GM04504 (cell line): ENCODE measurements at regions not wholly inside any gene's neighbourhood (a gene's known extent, or its start where the extent isn't known, plus 50 kb on each side); places are given as distances from the start of the nearest gene placed in this dataset.
"Not testable (repeated sequence)": the region's sequence is repeated elsewhere in the genome, so short reads cannot be mapped to it uniquely, and the experiment has no call there.

Source experiments
- DNase-seq: peaks from one replicate; pipeline ENCODE4 v3.0.0-alpha.2; 2012; ENCODE audit warnings: low read depth

DNA sequence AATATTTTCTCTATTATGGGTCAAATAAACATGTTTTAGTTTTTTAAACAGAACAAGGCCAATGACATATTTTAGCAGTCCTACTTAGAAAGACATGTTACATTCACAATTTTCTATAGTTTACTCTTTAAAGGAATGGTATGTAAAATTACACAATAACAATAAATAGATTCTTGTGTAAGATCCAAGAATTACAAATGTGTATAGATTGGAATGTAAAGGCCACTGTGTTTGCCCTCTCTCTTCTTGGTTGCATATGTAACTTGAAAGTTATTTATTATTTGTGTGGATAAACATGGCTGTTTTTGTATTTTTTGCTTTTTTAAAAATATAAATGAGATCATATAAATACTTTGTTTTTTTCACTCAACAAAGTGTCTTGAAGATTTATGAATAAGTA is 979.3 kb upstream of the CELF2 start:
- no peak for DNase-seq

DNA sequence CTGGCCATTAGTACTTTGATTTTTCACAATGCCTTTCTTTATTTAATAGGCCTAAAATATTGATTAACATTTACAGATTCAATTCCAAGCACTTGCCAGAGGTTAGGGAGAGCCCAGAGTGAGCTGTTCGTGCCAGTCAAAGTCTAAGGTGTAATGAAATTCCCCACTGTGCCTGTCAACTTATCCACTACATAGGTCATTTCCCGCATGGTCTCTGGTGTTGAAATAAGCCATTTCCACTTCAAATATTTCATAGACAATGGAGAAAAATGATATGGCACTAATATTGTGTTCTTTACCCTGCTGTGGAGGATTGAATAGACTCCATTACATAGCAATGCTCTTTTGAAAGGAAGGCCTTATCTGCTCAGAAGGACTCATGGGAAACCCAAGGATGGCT is 978.1 kb upstream of the CELF2 start:
- DNase-seq = no peak

DNA sequence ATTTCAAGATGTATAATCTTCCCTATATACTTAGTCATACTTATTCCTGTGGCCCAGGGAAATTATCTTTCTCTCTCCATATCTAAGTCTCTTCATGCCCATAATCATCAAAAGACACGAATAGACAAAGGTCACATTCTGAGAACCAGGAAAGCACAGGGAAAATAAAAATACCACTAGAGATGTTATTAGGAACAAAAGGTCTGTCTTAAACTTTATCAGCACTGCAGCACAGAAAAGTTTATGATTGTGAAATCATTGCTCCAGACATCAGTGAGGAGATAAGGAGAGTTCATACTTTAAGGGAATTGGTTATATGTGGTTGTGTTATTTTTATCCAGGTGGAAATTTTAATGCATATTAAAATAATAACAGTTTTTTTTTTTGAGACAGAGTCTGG is 974.6 kb upstream of the CELF2 start:
- DNase-seq = no peak

DNA sequence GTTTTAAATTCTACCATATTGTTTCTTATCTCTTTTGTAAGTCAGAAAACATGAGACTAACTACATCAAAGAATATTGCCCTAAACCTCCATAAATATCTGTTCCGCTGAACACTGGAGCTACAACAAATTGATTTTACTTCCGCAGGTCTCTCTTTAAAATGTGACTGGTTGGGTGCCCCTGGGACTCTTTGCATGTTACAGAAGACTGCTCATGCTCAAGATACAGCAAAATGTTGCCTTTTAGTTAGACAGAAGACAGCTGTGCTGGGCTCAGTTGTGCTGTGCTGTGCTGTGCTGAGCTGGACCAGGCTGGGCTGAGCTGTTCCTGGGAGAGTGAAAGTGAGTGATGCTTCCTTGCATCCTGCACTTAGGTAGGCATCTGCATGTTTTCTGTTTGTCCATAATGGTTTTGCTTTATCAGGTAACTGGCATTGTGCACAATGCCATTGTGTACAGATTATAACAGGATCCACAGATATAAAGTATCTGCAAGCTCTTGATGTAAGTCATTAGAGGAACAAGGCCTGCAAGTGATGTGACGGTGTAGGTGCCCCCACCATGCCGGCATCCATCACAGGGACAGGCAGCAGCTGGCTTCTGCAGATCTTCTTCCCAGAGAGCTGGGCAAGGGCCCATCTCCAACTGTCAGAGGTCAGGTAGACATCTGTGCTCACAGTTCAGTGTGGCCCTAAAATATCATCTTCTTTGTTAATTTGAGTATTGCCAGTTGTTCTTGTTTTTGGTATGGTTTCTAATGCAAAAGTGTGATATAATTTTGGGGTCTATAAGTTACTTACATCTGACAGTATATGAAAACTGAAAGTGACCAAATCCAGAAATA is 972.5 kb upstream of the CELF2 start:
- no peak for DNase-seq

DNA sequence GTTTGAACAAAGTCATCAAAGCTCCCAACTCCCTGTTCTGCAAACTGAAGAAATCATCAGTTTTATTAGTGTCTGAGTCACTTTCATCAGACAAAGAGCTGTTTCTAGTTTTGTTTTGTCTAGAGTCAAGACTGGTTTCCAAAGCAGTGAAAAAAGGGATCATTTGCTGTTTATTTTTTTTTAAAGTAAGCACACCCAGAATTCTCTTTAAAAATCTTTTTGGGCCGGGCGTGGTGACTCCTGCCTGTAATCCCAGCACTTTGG is 972.0 kb upstream of the CELF2 start:
- no peak for DNase-seq

DNA sequence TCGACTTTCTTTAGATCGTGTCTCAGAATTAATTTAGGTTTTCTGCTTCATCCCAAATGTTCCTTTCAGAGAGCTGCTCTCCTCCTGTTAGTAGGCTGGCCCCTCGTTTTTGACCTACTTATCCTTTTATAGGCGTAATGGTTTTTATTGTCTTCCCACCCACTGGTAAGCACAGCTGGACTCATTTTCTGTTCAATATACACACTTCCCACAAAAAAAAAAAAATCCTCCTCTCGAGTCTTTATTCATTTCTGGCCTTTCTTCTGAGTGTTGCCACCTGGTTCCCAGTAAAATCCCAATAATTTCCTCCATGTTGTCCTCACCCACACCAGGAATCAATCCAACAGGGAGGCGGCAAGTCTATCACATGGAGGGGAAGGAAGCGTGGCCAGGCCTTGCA is 970.2 kb upstream of the CELF2 start:
- DNase-seq = no peak

DNA sequence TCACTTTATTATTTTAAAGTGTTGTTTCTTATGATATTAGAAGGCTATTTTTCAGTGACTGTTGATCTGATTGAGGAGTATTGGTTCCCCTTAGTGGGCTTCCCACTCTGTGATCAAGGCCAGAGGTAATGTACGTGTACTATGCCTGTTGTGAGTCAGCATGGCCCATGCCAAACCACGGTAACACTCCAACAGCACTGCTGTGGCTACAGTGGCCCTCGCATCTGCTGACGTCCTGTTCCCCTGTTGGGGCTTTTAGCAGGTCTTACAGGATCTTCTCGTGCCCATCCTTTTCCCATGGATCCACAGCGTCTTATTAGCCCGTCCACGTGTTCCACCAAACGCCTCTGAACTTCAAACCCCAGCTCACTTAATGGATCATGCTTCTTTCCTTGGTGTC is 964.6 kb upstream of the CELF2 start:
- no peak for DNase-seq

DNA sequence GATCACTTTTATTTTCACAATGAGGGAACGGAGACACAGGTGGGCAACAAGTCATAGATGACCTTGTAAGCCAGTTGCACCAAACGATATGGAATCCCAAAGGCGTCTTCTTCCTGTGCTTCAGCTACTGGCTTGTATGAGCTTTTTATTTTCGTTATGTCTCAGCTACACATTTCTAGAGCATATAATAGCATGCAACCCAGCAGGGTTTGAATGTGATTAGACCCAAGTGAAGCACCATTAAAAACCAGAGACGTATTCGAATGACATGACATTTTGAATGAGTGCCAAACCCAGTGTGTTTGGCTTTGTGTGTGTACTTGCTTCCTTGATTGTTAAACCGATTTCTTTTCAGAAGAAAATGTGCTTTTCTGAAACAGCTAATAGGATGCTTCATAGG is 963.2 kb upstream of the CELF2 start:
- DNase-seq = no peak

DNA sequence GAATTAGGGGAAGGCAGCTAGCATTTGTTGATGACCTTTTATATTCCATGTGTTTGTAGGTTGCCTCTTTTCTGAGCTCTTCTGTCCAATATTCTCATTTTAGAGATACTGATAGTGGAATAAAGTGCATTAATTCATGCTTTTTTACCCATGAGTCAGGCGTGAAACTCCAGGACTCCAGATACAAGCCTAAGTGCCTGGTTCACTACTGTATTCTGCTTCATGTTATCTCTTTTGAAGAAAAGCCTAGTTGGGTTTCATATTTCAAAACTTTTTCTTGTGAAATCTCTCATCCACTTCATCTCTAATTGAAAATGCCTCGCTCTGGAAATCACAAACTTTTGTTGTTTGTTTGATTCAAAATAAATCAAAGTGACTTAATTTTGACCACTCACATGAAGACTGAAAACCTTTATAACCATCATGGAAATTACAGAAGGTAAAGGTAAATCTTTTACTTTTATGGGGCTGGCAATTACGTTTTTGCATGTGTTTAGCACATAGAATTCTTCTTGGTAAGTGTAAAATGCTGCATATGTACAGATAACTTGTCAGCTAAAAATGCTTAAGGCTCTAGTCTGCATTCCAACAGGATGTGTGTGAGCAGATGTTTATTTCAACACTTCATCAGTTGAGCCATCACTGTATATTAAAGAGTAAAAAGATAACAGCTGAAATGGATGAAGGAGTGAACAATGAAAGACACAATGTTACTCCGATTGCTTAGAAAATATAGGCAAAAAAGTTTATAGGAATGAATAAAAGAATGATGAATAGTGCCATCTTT is 961.8 kb upstream of the CELF2 start:
- DNase-seq = no peak

DNA sequence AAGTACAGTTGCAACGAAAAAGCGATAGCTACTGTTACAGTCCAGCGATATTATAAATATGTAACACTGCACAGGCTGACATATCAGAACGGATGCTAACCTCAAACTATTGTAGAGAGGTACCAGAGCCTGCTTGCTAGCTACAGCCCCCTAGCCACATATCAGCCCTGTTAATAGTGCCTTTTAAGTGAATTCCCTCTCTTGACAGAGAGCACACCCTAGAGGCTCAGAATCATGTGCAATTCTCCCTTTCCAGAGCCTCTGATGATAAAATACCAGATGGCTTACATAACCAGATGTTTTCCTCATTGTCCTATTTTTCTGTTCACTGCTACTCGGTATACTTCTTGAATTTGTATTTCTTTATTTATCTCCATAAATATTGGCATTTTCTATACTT is 960.7 kb upstream of the CELF2 start:
- no peak for DNase-seq

DNA sequence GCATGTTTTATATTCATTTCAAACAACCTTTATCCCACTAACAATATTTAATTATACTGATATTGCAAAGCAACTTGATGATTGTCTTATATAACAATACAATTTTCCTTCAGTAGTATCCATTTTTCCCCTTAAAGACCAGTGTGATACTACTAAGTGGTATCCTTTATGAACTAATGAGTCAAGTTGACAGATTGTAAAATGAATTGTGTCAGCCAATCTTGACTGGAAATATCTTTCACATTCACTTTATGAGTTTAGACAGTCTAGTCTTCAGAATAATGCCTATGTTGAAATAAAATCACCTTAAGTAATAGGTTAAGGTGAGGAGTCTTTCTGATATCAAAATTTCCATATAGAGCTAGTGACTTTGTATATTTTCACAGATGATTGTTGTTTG is 950.0 kb upstream of the CELF2 start:
- no peak for DNase-seq

DNA sequence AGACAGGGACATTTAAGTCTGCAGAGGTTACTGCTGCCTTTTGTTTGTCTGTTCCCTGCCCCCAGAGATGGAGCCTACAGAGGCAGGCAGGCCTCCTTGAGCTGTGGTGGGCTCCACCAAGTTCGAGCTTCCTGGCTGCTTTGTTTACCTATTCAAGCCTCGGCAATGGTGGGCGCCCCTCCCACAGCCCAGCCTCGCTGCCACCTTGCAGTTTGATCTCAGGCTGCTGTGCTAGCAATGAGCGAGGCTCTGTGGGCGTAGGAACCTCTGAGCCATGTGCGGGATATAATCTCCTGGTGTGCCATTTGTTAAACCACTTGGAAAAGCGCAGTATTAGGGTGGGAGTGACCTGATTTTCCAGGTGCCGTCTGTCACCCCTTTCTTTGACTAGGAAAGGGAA is 942.8 kb upstream of the CELF2 start:
- not testable (repeated sequence) for DNase-seq

DNA sequence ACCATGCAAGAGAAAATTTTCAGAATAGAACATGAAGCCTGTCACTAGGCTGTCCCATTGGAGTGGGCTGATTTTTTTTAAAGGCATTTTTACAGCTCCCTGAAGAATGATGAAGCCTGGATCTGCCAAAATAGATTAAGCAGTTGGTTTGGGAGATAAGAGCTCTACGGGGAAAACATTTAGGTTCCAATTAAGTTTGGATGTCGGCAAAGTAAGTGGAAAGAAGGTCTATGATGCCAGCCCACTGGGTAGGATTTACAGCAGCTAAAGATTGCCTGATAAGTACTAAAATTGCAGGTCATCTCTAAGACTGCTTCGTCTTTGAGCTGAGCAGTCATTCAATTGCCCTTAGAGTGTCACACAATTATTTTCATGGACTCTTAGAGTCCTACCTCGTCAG is 939.2 kb upstream of the CELF2 start:
- DNase-seq = no peak

DNA sequence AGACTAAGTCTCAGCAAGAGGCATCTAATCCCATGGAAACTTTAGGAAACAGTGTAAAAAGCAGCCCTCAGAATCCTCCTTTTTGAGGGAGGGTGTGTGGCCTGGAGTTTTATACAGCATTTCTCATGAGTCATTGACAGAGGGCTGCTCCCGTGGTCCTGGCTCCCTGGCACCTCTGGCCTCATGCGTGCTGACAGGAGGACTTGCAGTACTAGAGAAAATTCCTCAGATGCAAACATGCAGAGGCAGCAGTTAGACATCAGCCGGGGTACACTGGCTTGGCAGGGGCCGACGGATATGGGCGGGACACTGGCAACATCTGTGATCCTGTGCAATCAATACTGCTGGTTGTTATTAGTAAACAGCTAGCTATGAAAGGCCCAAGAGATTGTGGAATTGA is 925.1 kb upstream of the CELF2 start:
- DNase-seq = no peak

DNA sequence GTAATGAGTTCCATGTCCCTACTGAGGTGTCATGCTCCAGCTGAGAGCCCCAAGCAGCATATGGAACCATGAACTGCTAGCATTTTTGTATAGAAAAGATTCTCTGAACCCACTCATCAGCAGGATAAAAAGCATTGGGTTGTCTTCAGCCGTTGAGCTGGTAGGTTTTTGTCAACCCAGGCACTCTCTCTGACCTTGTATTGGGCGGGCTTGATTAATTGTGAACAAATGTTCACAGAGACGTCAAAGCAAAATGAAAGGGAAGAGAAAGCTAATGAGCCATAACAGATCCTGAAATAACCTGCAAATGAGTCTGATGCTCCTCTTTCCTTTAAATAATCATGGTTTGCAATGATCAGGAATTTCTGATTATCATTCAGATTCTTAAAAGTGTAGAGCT is 924.7 kb upstream of the CELF2 start:
- DNase-seq = no peak

DNA sequence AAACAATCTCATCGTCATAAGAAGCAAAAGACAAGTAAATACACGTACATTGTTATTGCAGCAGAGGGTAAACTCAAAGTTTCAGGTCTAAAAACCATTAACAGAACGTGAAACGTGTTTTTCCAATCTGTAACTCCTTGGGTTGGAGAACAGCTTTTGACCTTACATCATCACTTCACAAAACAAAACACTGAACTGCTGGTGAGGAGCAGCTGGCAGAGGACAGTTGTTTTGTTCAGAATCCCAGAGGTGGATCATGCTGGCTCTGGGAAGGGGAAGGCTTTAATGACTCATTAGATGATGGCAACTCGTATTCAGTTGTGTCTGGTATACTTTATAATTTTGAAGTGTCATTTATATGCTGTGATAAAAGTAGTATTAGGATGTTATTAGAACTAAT is 923.0 kb upstream of the CELF2 start:
- DNase-seq = no peak

DNA sequence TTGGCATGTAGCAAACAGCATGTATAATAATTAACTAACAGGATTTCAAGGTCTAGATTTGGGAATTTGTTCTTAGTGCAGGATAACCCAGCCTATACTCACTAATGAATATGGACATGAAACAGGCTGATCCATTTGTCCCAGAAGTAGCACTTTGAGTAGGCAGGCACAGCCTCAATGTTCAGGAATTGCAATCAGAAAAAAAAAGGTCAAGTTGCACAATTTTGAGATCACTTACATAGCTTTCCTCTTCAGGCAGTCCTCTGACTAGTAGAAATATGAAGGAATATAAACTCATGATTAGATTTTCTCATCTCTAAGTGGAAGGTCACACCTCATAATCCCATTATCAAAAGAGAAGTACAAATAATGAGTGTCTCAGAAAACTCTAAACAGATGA is 921.4 kb upstream of the CELF2 start:
- no peak for DNase-seq

DNA sequence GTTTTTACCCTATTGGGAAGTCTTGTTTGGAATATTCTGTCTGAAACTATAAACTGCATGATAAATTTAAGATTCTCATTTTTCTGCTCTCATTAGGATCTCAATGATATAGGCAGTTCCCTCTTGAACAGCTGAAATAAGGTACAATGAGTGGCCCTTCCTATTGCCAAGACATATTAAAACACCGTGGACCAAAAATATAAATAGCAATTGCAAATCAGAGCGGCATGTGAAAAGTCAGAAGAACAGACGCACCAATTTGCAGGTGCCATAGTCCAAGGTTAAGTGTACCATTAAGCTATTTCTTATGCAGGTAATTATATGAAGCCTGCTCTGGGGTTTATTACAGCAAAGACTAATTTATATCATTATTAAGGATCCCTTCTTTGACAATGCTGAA is 920.8 kb upstream of the CELF2 start:
- DNase-seq = no peak

DNA sequence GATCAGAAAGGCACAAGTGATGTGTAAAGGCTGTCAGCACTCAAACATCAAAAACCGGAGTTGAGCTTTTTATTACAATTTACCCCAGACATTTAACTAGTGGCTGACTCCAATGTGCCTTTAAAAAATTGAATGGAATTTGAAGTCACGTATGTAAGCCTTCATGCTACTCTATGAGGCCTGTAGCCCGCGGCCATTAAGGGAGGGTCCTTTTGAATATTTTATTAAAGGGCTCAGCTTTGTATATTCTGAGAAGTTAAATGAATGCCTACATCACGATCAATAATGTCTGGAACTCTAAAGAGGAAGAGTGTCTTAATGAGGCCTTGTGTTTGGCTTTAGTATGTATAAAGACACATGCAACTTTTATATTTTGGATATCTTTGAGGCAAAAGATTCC is 916.6 kb upstream of the CELF2 start:
- no peak for DNase-seq

DNA sequence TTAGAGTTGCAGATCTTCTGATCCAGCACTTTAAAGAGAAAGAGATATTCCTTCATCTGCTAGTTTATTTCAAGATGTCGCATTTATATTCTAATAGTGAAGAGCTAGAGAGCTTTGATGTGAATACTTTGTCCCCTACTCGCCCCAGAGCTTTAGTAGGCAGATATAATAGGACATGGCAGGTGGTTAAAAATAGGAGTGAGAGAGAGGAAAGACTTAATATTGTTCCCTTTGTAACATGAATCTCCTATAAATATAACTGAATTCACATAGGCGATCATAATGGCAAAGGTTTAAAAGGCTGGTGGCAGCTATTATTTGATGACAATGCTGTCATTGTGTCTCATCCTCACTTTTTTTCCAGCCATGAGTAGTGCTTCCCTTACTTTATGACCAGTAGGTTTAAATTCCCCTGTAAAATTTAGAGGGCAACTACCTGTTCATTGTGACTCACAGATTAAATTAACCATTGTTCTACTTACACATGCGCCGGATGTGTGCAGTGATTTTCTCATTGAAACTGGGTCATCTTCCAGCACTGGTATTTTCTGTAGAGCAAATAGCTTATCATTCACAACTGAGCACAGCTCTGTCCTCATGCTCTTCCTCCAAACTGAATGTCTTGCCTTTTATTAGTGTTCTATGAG is 906.7 kb upstream of the CELF2 start:
- no peak for DNase-seq

DNA sequence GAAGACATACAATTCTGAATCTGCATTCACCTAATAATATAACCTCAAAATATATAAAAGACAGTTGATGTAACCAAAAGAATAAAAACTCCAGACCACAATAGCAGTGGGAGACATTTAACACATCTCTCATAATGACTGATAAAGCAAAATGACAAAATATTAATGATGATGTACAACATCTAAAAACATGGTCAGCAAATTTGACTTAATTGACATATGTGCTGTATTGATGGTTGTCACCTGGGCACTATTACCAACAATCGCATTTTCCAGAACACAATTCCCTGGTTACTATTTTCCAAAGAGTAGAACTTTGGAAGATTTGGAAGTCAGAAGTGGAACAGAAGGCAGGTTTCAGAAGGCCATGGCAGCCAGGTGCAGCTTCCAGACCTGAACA is 899.5 kb upstream of the CELF2 start:
- no peak for DNase-seq

DNA sequence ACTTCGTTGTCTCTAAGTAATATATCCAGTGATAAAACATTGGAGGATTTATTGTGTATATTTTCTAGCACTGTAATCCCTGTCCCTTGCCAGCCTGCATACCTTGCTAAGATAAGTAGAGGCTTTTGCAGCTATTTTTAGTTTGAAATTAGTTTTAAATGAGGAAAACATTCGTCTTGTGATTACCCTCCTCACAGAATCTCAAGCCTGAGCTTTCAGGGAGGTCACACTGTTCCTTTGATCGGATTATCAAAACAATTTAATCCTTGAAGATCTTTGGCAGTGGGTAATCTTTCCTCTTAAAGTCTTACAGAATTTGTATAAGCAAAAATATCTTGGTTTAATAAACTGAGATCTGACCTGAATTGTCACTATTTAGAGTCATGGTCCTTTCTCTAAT is 897.0 kb upstream of the CELF2 start:
- DNase-seq = no peak

DNA sequence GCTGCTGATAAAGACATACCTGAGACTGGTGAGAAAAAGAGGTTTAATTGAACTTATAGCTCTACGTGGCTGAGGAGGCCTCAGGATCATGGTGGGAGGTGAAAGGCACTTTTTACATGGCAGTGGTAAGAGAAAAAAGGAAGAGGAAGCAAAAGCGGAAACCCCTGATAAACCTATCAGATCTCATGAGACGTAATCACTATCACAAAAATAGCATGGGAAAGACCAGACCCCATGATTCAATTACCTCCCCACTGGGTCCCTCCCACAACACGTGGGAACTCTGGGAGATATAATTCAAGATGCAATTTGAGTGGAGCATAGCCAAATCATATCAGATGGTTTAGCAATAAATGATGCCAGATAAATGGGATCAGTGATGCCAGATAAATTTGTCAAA is 892.0 kb upstream of the CELF2 start:
- no peak for DNase-seq

DNA sequence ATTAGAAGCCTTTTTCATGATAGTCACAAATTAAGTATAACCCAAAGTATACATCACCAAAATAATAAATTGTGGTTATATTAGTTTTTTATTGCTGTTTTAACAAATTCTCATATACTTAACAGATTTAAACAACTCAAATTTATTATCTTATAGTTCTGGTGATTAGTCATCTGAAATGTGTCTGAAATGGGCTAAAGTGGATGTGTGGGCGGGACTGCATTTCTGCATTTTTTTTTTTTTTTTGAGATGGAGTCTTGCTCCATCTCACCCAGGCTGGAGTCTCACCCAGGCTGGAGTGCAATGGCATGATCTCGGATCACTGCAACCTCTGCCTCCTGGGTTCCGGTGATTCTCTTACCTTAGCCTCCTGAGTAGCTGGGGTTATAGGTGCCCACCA is 891.5 kb upstream of the CELF2 start:
- no peak for DNase-seq
